HS-27A (cell line): ENCODE measurements at regions not wholly inside any gene's neighbourhood (a gene's known extent, or its start where the extent isn't known, plus 50 kb on each side); places are given as distances from the start of the nearest gene placed in this dataset.

ENCODE experiments used
- DNase-seq: peaks from one replicate; pipeline ENCODE4 v3.0.0-alpha.2; 2012; ENCODE audit warnings: low read depth, missing footprints

GRCh38 chr5:97846643-97847042 lies 663.6 kb upstream of the RIOK2 start:
- no peak for DNase-seq

- no peak for DNase-seq
These were observed 665.0 kb upstream of the RIOK2 start for GRCh38 chr5:97847920-97848631.

DNA sequence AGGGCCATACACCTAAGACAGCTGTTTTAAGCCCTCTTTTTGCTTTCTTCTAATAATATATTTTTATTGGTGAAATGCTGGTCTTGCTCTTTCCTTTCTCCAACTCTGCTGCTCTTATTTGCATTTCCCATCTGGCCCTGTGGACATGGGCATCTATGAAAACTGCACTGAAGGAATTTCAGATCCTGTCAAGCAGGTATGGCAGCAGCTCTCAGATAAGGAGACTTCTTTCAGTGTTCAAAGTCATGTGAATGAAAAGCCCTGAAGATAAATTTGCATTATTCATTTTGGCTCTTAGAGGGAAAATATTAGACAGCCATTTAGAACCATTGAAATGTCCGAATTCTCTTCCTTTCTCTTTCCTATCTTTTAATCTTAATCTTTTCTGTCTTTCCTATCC lies 668.0 kb upstream of the RIOK2 start:
- no peak for DNase-seq

DNA sequence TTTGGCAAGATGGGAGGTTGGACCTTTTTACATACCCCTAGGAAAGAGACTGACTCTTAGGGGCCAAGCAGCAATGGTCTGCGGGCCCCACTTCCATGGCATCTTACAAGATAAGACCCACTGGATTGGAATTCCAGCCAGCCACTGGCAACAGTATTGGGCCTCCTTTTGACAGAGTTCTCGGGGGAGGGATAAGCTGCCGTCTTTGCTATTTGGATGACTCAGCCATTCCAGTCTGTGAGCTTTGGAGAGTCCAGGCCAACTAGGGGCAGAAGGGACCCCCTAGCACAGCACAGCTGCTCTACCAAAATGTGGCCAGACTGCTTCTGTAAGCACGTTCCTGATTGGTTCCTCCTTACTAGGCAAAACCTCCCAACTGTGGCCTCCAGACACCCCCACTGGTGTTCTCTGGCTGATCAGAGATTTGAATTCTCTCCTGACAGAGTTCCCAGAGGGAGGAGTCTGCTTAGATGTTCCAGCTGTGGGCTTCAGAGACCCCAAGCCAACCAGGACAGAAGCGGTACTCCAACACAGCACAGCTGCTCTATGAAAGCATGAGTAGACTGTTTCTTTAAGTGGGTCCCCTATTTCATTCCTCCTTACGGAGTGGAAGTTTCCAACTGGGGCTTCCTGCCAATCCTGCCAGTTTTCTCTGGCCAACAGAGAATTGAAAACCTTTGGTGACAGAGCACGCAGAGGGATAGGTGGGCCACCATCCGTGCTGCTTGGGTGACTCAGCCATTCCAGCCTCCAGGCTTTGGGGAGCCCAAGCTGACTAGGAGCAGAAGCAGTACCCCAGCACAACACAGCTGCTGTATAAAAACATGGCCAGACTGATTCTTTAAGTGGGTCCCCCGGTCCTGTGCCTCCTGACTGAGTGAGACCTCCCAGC lies 672.1 kb upstream of the RIOK2 start:
- DNase-seq, result peak; percentile 40

DNA sequence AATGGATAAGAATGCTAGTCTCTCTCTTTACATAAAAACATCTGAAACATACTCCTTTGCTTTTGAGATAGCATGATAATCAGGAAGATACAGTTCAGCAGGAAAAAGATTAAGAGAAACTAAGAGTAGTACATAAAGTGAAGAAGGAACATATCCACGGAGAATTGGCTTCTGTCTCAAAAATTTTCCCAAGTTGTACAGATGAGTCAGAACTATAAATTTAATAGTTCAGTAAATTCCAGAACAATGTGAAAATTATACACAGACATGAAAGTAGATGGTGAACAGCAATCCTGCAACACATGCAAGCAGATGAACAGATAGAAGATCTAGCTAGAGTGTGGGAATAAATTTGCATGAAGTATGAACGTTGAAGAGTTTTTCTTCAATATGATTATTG lies 691.4 kb upstream of the RIOK2 start:
- no peak for DNase-seq

- DNase-seq, result no peak
These were observed 693.2 kb upstream of the RIOK2 start for GRCh38 chr5:97876272-97876671.

DNA sequence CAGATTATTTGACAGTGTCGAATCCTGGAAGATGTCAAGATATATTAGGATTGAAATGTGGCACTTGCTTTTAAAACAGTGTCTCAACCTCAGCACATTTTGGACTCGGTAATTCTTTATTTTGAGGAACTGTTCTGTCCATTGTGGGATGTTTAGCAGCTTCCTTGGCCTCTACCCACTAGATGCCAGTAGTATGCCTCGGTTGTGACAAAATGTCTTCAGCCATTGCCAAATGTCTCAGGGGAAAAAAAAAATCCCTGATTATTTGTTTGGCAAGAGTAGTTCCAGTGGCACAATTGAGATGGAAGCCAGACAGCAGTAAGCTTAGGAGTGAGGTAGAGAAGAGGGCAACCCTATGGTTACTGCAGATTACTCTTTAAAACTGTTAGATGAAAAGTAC lies 694.5 kb upstream of the RIOK2 start:
- no peak for DNase-seq

DNA sequence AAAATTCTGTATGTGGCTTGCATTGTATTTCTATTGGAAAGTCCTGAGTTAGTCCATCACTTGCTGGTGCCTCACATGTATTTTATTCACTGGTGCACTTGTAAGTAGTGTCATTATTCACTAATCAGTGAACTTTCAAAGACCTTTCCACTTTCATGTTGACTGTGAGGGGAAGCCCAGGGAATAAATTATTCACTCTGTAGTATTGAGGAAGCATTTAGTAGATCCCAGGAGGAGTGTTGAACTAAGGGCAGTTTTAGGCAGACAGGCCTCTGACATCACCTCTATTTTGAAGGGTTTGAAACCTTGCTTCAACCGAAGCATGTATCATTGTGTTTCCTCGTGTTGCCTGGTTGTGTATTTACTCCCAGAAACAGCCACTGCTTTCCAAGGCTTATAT lies 705.4 kb upstream of the RIOK2 start:
- DNase-seq, result no peak

GRCh38 chr5:97891971-97892370 lies 708.9 kb upstream of the RIOK2 start:
- no peak for DNase-seq

GRCh38 chr5:97903742-97904141 lies 720.7 kb upstream of the RIOK2 start:
- DNase-seq, result no peak

- no peak for DNase-seq
These were observed 723.1 kb upstream of the RIOK2 start for GRCh38 chr5:97906135-97906534.

- no peak for DNase-seq
These were observed 724.8 kb upstream of the RIOK2 start for GRCh38 chr5:97907646-97908400.

DNA sequence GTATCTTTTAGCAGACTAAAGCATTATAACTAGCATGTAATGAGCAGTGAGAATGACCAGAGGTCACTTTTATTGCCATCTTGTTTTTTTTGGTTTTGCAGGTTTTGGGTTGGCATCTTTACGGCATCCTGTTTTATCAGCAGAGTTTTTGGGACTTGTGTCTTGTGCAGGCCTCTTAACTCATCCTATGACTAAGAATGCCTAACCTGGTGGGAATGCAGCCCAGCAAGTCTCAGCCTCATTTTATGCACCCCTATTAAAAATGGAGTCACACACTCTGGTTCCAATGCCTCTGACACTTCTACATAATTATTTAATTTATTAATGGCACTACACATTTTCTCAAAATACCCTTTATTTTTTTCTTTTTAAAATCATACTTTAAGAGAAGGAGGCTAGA lies 726.5 kb upstream of the RIOK2 start:
- no peak for DNase-seq

GRCh38 chr5:97914483-97914882 lies 731.4 kb upstream of the RIOK2 start:
- DNase-seq, result no peak

DNA sequence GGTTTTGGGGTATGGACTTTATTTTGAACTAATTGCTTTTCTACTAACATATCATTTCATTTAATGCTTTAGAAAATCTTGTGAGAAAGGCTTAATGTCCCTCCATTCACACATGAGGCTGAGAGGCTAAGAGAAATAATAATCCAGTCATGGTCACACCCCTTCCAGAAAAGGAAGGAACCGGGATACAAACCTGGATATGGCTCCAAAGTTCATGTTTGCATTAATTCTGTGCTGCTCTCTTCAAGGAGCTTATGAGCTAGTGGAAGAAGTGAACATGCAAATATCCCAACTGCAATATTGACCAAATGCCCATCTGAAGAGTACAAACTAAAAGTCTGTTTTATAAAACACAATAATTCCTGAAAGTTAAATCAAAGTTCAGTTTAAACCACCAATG lies 732.1 kb upstream of the RIOK2 start:
- no peak for DNase-seq

- no peak for DNase-seq
These were observed 735.0 kb upstream of the RIOK2 start for GRCh38 chr5:97918057-97918456.

DNA sequence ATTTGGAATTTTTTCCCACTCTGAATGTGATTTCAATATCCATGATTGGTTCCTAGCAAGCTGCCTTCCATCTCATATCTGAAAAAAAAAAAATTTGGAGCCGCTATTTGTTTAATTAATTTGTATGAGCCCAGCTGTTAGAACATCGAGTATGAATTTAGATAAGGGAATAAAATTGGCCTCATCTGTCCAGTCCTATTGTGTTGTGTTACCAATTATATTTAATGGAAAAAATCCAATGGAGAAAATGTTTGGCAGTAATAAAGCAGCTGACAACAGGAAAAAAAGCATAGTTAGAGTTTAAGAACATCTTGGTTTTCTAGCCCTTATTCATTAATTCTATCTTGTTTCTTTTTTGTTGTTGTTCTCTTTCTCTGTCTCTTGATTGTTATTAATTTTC lies 735.6 kb upstream of the RIOK2 start:
- no peak for DNase-seq

DNA sequence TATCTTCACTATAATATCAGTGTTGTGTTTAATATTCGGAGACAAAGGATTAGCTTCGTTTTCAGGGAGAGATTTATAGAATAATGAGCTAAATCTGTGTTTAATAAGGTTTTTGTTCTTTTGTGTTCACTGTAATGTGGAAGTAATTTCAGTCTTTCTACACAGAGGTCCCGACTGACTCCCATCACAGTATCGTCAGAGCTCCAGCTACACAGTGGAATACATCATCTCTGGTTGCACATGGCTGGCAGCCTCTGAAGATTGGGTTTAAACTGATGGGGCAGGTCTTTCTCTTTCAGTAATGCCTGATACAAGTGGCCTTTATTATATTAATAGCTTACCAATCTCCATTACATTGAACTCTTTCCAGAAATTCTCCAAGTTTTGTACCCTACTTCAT lies 736.7 kb upstream of the RIOK2 start:
- DNase-seq, result no peak

GRCh38 chr5:97922776-97923175 lies 739.7 kb upstream of the RIOK2 start:
- DNase-seq, result no peak

DNA sequence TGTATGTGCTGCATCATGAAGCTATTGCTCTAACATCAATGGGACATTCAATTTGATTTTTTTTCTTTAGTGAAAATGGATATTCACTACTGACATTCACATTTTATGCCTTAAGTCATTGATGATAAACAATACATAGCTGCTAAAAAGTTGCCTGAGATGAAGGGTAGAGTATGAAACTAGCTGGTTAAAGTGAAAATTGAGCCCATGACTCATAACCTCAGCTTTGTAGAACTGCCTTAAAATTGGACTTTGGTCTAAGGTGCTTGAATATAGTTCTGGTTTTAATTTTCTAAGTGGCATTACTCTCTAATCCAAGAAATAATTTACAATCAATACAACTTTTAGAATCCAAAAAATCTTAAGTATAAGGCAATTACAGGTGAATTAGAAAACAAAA lies 740.4 kb upstream of the RIOK2 start:
- DNase-seq, result no peak

DNA sequence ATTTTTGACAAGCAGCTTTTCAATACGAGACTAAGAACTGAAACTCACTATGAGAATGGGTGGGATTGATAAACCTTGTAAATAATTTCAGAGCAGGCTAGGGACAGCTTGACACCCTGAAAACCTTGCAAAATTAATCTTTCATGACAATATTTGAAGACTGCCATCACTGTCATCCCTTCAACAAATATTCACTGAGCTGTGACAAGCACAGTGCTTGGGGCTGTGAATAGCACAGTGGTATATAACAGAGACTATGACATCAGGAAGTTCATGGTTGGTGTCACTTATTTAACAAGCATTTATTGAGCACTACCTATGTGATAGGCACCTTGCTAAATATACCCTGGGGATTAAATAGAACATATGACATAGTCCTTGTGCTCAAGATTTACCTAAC lies 741.0 kb upstream of the RIOK2 start:
- DNase-seq, result no peak

- no peak for DNase-seq
These were observed 746.3 kb upstream of the RIOK2 start for GRCh38 chr5:97929383-97929782.

- DNase-seq, result no peak
These were observed 748.8 kb upstream of the RIOK2 start for GRCh38 chr5:97931829-97932228.
